C1 segment of cervical spinal cord (tissue), 14 donors: ENCODE measurements at regions not wholly inside any gene's neighbourhood (a gene's known extent, or its start where the extent isn't known, plus 50 kb on each side); places are given as distances from the start of the nearest gene placed in this dataset.

ENCODE experiments used
- DNase-seq, 14 donors: peaks; one replicate each; lab custom pipeline; 2025; lab: John Stamatoyannopoulos, UW

DNA sequence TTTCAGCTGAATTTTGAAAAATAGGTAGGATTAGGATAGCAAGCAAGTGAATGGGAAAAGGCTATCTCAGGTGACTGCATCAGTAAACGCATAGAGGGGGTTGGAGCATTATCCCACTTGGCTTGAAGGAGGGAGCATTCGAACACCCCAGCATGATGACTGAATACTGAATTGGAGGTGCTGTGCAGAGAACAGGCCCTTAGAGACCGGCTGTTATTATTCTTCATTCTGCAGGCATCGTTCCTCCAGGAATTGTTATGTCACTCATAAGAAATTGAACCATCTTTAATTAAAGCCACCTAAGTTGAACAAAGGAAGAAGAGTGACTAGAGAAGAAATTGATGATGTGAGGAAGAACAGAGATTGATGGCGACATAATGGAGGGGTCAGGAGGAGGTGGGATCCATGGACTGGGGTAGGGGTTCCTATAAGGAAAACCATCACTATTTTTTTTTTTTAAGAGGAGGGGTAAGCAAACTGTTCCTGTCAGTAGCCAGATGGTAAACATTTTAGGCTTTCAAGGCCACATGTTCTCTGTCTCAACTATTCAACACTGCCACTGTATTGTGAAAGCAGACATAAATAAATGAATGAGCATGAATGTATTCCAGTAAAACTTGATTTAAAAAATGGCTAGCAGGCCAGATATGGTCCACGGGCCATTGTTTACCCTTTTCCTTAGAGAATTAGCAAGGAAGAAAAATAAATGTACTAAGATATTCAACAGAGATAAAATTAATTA is 264.7 kb upstream of the TAC1 start:
- DNase-seq = no peak

DNA sequence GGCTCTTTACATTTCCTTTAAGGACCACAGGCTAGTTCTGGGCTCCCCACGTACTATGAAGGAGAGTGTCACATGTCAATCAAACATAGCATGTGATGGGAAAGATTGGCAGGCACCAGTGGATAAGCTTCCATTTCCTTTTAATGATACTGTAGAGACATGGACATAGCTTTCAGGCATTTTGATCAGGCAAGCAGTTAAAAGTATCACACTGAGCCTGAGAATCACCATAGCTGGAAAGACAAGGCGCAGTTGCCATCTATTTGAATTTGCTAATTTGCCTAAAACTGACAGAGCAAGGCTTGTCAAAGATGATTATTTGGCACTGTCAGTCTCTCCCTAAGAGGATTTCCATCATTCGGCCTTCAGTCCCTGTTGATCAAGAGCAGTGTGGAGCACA is 263.4 kb upstream of the TAC1 start:
- no peak for DNase-seq

DNA sequence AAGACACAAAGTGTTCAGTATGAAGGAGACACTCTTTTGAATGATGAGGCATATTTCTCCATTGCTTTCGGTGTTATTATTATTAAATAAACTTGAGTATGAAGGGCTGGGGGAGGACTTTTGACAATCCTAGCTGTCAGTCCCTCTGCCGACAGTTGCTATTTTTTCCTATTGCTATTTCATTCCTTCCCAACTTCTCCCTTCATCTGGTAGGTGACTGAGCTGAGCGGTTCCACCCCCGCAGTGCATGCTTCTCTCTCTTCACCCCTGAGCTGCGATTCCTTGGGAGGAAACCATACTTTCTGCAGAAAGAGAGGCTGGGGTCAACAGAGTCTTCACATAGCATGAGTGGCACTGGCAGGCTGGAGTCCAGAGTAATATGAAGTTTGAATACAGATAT is 261.2 kb upstream of the TAC1 start:
- DNase-seq = no peak

DNA sequence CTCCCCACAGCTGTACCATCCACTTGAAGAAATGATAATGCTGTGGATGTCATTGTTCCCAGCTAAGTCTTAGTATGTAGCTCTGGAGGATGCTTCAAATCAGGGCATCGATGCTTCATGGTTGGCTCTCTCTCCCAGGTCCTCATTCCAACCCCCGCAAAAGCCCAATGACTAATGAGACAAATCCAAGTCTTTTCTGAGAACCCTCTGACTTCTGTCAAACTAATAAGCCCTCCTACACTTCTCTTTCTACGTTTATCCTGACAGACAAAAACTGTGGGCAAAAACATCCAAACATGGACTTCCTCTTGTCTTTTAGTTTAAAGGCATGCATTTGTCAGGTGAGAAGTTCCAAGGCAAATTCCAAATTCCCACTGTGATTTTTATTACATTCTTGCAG is 260.4 kb upstream of the TAC1 start:
- DNase-seq = no peak

DNA sequence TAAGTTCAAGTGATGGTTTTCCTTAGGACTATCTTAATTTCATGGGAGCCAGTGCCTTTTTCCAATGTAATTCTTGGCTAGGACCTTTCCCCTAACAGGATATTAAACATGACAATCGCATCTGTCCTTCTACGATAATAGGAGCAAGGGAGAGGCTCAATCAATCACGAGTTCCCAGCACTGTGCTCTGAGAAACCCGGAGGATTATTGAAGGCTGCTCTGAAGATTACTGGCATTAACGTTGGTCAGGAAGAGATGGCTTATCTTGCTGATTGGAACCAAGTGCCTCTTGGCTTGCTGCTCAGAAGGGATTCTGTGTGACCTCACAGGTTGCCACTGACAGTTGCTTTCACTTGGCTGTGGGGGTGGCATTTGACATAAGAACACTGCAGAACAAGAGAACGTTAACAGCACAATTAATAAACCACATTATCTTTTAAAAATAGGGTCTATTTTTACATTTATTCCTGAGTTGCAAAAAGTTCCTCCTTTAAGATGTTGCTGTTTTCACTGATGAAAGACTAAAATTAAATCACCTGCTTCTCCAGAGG is 252.1 kb upstream of the TAC1 start:
- DNase-seq = no peak

DNA sequence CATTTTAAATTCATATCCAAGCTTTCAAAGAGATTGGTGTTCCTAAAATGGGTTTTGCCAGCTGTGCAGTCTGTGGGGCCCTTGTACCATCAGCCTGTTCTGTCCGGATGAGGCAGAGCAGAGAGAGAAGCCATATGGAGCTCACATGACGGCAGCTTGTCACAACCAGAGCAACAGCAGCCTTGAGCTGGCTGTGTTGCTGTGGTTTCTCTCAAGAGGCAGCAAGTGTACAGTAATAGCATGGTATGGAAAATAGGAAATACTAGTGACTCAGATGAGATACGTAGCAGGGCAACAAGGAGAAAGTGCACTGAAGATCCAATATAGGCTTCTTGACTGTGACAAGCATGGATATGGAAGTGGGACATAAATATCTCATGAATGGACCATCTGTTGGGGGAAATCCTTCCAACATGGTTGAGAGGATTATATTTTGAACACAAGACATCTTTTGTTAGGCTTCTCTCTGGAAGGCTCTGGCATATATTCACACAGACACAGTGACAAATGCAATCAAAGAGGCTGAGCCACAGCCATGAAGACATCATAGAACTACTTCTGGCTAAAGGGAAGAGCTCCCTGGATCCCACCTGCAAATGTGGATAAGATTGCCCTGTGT is 251.0 kb upstream of the TAC1 start:
- DNase-seq = peak in 7 of 14 donors; percentile 0 to 23 (median 8)

DNA sequence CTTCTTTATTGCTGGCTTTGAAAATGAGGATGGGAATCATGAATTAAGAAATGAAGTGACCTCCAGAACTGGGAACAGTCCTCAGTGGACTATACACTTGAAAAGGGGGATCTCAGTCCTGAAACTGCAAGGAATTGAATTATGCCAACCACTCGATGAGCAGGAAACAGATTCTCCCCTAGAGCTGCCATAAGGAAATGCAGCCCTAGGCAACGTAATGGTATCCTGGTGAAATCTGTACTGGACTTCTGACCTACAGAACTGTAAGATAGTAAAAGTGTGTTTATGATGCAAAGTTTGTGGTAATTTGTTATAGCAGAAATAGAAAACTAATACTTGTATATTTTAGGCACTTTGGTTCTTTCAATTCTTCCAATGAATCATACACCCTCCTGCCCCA is 236.4 kb upstream of the TAC1 start:
- DNase-seq = no peak

DNA sequence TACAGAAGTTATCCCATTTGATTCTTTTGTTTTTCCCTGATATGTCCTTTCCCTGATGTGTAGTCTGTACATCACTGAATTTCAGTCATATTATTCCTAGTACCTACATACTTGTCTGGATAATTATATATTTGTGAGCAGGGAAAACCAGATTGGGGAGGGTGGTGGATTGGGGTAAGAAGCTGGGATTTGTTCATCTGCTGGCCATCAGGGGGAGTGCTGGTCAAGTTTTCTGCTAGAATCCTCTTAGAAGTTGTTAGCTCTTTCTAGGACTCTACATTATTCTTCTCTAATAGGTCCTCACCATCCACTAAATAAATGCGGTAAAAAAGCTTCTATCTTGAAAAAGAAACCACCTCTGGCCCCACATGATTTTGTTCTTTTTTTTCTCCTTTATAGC is 232.7 kb upstream of the TAC1 start:
- DNase-seq = peak in 2 of 14 donors; percentile 3 to 5

DNA sequence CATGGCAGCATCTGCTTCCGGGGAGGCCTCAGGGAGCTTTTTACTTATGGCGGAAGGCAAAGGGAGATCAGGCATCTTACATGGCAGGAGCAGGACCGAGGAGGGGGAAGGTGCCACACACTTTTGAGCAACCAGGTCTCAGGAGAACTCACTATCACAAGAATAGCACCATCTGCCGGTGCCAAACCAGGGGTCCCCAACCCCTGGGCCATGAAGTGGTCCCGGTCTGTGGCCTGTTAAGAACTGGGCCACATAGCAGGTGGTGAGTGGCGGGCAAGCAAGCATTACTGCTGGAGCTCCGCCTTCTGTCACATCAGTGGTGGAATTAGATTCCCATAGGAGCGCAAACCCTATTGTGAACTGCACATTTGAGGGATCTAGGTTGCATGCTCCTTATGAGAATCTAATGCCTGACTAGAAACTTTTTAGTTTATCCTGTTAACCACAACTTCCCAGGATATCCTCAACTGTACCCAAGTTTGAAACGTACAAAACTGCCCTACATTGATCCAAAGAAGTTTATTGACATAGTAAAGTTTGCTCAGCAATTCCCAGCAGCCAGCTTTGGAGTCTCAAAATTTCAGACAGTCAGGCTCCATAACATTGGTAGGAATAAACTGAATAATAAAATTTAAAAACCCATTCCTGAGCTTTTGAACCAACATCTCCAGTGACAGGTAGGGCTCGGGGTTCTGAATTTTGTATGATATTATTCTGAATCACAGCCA is 228.4 kb upstream of the TAC1 start:
- no peak for DNase-seq

DNA sequence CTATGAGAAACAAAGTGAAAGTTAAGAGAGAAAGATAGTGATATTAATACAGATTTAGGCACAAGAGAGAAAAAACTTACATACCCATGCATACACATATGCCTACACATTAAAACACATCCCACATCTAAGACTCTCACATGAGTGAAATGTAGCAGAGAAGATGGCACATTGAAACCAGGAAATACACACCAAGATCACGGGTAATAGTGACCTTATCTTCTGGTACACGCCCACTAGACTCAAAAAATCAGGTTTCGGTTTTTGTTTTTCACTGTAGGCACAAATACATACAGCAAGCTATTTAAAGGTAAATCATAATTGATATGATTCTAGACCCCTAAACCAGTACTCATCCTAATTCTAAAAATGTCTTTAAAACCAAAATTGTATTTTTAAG is 225.2 kb upstream of the TAC1 start:
- no peak for DNase-seq

DNA sequence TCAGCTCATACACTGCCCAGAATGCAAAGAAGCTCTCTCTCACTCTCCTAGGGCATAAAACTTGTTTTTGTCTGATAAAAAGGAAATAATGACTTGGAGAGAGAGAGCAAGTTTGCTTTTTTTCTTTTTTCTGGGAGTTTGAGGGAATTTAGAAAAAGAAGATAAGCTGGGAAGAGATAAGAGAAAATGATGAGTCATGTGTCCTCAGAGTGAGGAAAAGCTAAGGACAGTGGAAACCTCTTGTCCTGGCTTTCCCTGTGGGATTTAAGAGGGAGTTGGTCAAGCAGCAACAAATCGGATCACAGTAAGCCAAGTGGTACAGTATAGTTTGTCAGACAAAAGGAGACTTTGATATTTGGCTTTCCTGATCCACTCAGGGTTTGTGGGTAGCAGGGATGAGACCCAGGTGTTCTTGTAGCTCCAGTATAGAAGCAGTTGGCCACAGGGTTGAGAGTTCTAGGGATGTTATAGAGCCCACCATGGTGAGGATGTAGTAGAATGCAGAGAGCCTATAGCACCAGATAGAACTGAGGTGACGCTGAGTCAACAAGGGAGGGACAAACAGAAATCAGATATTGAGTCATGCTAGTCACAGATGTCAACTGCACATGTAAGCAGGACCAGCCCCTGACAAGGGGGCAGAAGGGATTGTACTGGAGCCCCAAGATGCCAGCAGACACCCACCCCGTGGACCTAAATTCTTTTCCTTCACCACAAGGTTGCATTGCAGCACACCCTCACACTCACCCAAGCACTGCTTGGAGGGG is 219.3 kb upstream of the TAC1 start:
- DNase-seq = no peak

DNA sequence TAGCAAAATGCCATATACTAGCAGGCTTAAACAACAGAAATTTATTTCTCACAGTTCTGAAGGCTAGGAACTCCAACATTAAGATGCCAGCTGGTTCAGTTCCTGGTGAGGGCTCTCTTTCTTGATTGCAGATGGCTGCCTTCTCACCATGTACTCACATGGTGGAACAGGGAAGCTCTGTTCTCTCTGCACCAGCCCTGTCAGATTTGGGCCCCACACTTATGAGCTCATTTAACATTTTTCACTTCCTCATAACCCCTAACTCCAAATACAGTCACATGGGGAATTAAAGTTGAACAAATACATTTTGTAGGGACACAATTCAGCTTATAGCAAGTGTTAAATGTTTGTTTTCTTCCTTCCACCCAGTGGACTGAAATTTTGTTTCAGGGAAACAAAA is 218.6 kb upstream of the TAC1 start:
- DNase-seq = no peak

DNA sequence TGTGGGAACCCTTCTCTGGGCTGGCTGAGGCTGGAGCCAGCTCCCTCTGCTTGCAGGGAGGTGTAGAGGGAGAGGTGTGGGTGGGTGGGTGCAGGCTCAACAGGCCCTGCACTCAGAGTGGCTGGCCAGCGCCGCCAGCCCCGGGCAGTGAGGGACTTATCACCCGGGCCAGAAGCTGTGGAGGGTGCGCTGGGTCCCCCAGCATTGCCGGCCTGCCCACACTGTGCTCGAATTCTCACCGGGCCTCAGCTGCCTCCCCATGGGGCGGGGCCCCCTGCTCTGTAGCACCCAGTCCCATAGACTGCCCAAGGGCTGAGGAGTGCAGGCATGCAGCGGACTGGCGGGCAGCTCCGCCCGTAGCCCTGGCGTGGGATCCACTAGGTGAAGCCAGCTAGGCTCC is 190.7 kb upstream of the TAC1 start:
- no peak for DNase-seq

DNA sequence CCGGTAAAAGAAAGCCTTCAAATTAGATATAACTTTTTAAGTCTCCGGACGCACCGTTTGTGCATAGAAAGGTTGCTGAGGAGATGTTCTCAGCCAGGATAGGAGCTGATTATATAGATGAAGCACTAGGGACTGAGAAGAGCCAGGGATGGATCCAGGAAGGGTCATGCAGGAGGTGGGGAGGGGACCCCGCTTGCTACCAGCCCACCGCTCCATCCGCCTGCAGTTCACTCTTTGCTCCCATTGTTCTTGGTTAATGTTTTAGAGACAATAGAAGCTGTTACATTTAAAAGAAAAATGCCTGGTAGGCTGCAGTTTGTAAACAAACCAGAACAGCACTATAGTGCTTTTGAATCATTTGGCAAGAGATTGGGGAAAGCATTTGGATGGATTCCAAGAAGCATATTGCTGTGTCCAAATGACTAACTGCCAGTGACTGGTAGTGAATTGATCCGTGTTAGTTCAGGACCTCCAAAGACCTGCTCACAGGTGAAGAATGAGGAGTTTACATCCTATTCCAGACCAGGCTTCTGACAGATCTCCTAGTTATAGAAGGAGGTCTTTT is 175.9 kb upstream of the TAC1 start:
- DNase-seq = no peak

DNA sequence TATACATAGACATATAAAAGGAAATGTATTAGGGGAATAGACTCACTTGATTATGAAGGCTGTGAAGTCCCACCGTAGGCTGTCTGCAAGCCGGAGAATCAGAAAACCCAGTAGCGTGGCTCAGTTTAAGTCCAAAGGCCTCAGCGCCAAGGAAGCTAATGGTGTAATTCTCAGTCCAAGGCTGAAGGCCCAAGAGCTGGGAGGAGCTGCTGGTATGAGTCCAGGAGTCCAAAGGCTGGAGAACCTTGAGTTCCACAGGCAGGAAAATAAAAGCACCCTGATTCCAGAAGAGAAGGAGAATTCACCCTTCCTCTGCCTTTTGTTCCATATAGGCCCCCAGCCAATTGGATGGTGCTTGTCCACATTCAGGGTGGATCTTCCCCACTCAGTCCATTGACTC is 166.2 kb upstream of the TAC1 start:
- no peak for DNase-seq

DNA sequence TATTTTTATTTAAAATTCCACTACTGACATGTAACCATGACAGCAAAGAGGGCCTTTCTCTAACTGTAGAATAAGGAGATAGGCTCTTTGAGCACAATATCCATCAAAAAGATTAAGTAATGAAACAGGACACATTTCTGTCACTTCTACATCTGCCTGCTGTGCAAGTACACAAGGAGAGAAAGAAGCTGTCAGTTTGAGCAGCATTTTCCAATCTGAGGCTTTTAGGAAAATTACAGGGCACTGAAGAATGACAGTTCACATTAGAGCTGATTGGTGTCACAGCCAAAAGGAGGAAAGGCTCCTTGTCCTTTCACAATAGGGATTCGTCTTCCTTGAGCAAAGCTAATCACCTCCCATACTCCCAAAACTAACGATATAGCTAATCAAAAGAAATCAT is 158.8 kb upstream of the TAC1 start:
- no peak for DNase-seq

DNA sequence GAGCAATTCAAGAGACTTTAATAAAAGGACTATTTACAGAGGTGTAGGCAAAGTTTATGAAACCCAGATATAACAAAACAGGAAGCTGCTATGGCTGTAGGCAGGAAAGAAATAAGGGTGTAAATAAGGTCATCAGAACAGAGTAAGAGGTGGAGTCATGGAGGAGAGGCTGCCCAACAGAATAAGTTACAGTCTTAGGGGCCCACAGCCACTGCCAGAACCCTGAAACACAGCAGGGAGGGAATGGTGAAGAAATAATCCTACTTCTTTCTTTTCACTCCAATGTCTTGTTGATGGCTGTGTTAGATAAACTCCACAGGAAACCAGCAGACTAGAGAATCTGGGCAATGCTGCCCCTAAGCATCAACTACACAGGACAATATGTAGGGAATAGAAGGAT is 155.8 kb upstream of the TAC1 start:
- DNase-seq = no peak

DNA sequence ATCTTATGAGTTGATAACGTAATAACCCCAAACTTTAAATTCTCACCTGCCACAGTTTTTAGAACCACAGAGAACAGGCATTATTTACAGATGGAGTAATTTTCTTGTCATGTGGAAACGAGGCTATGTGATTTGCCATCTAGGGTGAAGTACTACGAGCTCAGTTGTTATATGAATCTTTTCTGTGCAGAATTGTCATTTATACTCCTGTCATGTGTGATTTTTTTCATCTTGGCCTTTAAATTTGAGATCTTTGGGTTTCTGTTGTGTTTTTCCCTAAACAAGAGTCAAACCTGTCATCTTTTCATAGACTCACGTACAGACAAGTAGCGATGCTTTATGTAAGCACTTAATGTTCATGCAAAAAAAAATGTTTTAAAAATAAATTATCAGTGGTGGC is 153.7 kb upstream of the TAC1 start:
- DNase-seq = no peak

DNA sequence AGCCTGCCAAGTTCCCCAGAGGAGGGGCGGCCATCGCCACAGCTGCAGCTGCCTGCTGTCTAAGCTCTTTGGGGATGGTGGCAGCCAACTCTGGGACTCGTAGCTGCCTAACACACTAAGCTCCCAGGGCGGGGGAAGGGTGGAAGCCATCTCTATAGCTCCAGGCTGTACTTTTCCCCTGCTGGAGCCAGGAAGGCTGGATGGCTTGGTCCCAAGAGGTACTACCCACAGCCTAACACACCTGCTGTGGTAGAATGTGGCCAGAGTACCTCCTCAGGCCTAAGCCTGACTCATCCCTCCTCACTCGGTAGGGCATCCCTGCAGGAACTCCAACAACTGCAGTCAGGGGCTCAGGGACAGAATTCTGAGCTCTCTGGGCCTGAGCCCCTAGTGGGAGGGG is 151.7 kb upstream of the TAC1 start:
- no peak for DNase-seq

DNA sequence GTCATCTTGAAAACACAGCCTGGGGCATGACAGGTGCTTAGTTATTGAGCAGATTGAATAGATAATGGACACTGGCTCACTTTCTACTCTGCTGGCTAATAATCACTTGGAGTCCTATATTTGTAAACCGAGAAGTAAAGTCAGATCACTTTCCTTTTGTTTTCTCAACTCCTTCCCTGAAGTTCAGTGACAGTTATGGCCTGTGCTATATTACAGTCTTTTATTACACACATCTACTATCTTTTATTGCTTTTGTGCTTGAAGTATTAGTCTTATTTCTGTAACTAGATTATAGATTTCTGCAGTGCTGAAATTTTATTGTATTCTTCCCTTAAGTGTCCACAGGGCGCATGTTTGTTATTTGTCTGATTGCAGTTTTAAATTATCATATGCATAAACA is 136.4 kb upstream of the TAC1 start:
- no peak for DNase-seq

DNA sequence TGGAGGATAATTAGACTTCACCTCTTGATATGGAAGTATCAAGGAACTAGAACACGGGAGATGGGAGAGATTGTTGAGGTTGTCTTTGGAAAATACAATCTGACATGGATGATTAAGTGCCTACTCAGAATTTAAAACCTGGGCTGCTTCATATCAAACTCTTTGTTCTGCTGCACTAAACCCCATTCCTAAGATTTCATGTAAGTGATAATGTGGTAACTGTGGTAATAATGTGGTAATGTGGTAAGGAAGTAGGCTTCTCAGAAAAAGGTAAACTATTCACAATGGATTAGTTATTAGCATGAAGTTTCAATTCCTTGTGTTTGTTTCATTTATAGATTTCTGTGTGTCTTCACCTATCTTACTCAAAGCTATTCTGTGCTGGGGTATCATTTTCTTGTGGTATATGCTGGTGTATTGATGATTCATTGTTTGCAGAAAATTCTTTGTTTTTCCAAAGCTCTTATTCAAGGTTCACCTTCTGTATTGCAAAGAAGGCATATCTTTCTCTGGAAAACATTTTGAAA is 129.9 kb upstream of the TAC1 start:
- DNase-seq = no peak
